GM13976 (cell line): ENCODE measurements at regions not wholly inside any gene's neighbourhood (a gene's known extent, or its start where the extent isn't known, plus 50 kb on each side); places are given as distances from the start of the nearest gene placed in this dataset.
A peak's percentile ranks its signal among the peaks of the same experiment; 100 is the strongest.
"Not testable (repeated sequence)": the region's sequence is repeated elsewhere in the genome, so short reads cannot be mapped to it uniquely, and the experiment has no call there.

ENCODE experiments used
- DNase-seq: peaks from one replicate; pipeline ENCODE4 v3.0.0; 2012; ENCODE audit warnings: low spot score
- in situ Hi-C: fragments of 300-500 bp; cut with MboI; formaldehyde crosslinking; loops from one replicate; pipeline ENCODE4 v1.12.0; 2022; ENCODE audit warnings: low sequenced_read_pairs, mixed read lengths, inconsistent platforms; ENCODE audit not compliant: unreplicated experiment
- TF ChIP-seq, protein P1 (sequence below): IDR thresholded peaks from 2 replicates; pipeline ENCODE4 v1.5.1; 2012; ENCODE audit warnings: borderline replicate concordance, mild to moderate bottlenecking; ENCODE audit not compliant: insufficient read depth; ENCODE audit errors: extremely low read depth, missing control alignments, control extremely low read depth

DNA sequence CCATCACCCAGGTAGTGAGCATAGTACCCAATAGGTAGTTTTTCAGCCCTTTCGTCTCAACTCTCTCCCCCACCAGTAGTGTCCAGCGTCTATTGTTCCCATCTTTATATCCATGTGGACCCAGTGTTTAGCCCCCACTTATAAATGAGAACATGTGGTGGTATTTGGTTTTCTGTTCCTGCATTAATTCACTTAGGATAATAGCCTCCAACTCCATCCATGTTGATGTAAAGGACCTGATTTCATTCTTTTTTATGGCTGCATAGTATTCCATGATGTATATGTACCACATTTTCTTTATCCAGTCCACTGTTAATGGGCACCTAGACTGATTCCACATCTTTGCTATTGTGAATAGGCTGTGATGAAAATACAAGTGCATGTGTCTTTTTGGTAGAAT, 51.3 kb downstream of the NACA2 start:
- in situ Hi-C loops, DNase-seq: not testable (repeated sequence)

DNA sequence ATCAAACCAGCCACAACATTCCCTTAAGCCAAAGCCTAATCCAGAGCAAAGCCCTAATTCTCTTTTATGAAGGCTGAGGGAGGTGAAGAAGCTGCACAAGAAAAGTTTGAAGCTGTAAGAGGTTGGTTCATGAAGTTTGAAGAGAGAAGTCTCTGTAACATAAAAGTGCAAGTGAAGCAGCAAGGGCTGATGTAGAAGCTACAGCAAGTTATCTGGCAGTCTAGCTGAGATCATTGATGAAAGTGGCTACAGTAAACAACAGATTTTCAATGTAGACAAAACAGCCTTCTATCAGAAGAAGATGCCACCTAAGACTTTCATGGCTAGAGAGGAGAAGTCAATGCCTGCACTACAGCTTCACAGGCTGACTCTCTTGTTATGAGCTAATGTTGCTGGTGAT, 52.5 kb downstream of the NACA2 start:
- DNase-seq = no peak
- TF ChIP-seq, protein P1, sequence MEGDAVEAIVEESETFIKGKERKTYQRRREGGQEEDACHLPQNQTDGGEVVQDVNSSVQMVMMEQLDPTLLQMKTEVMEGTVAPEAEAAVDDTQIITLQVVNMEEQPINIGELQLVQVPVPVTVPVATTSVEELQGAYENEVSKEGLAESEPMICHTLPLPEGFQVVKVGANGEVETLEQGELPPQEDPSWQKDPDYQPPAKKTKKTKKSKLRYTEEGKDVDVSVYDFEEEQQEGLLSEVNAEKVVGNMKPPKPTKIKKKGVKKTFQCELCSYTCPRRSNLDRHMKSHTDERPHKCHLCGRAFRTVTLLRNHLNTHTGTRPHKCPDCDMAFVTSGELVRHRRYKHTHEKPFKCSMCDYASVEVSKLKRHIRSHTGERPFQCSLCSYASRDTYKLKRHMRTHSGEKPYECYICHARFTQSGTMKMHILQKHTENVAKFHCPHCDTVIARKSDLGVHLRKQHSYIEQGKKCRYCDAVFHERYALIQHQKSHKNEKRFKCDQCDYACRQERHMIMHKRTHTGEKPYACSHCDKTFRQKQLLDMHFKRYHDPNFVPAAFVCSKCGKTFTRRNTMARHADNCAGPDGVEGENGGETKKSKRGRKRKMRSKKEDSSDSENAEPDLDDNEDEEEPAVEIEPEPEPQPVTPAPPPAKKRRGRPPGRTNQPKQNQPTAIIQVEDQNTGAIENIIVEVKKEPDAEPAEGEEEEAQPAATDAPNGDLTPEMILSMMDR = no peak
- in situ Hi-C loops = no loop called here

DNA sequence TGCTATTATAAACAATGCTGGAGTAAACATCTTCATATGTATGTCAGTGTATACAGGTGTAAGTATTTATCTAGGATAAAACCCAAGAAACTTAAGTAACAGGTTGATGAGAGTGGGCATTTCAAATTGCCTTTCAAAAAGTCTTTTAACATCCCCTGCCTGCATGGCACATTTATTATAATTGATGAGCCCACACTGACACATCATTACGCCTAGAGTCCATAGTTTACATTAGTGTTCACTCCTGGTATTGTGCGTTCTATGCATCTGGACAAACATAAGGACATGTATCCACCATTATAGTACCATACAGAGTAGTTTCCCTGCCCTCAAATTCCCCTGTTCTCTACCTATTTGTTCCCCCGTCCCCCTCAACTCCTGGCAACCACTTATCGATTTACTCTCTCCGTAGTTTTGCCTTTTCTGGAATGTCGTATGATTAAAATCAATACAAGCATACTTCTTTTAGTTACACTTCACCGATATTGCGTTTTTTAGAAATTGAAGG, 53.7 kb downstream of the NACA2 start:
- in situ Hi-C loops = no loop called here
- TF ChIP-seq, protein P1 = no peak
- DNase-seq = no peak

DNA sequence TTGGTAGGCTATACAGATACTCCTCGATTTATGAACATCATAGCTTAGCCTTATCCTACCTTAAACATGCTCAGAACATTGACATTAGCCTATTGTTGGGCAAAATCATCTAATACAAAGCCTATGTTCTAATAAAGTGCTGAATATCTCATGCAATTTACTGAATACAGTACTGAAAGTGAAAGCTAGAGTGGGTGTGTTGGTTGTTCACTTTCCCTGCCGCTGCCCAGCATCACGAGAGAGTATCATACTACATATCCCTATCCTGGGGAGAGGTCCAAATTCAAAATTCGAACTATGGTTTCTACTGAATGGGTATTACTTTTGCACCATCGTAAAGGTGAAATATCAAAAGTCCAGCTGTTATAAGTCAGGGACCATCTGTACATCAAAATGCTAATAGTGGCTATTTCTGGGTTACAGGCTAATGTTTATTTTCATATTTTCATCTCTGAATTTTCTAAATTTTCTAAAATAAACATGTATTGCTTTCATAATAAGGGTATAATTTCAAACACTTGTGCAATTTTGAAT, 54.5 kb downstream of the NACA2 start:
- in situ Hi-C loops = no loop called here
- peak; percentile 30 for DNase-seq
- TF ChIP-seq, protein P1 = no peak
